SK-N-SH (cell line): ENCODE measurements at regions not wholly inside any gene's neighbourhood (a gene's known extent, or its start where the extent isn't known, plus 50 kb on each side); places are given as distances from the start of the nearest gene placed in this dataset.

Source experiments
- CTCF ChIA-PET: fragments of 300-600, 350-600 bp; formaldehyde crosslinking; extraction: SDS; loops from one replicate; lab custom pipeline; 2021; lab: Yijun Ruan, JAX
- POLR2A ChIA-PET: fragments of 350-600 bp; sonication (Branson Sonifier 250); formaldehyde crosslinking; extraction: SDS; loops from one replicate; lab custom pipeline; 2020; ENCODE audit warnings: antibody characterized with exemption, inconsistent platforms; lab: Yijun Ruan, JAX
- DNase-seq: peaks from one replicate; pipeline ENCODE4 v3.0.0; 2012
- H2AFZ ChIP-seq: fragments of 200-600 bp; sonication (generic); 2 replicates; pipeline ENCODE4 v1.8.1; 2016; ENCODE audit warnings: antibody characterized with exemption, mild to moderate bottlenecking, low read depth
- H3F3A ChIP-seq: fragments of 200-600 bp; sonication (generic); replicated peaks from 2 replicates; pipeline ENCODE3; 2016; ENCODE audit warnings: antibody characterized with exemption, mild to moderate bottlenecking; ENCODE audit not compliant: insufficient read depth
- H3K27ac ChIP-seq, 2 experiments: fragments of 200-500 bp in 1 of 2; fragments of 200-600 bp in 1 of 2; sonication (Bioruptor generic) in 1 of 2; sonication (generic), shearing (Covaris generic) in 1 of 2; 2 replicates each; pipeline versions ENCODE4 v1.5.1 to v1.6.1; 2014 to 2016; ENCODE audit warnings: low read depth in 2 of 2, inconsistent platforms in 1 of 2, low read length in 1 of 2, mild to moderate bottlenecking in 1 of 2, mixed read lengths in 1 of 2
- H3K27me3 ChIP-seq: fragments of 200-600 bp; sonication (generic), shearing (Covaris generic); 2 replicates; pipeline ENCODE4 v1.6.1; 2016; ENCODE audit warnings: mixed run types; ENCODE audit not compliant: insufficient read depth
- H3K36me3 ChIP-seq, 2 experiments: fragments of 200-500 bp in 1 of 2; fragments of 200-600 bp in 1 of 2; sonication (Bioruptor generic) in 1 of 2; sonication (generic) in 1 of 2; replicated peaks in 1 of 2; 2 replicates each; pipeline versions ENCODE3 to v1.5.1; 2014 to 2016; ENCODE audit warnings: low read length in 1 of 2, mild to moderate bottlenecking in 1 of 2; ENCODE audit not compliant: insufficient read depth in 2 of 2, control insufficient read depth in 1 of 2
- H3K4me1 ChIP-seq, 2 experiments: fragments of 200-500 bp in 1 of 2; fragments of 200-600 bp in 1 of 2; sonication (Bioruptor generic) in 1 of 2; sonication (generic), shearing (Covaris generic) in 1 of 2; 2 replicates each; pipeline versions ENCODE4 v1.5.1 to v1.6.1; 2014 to 2016; ENCODE audit warnings: low read depth in 1 of 2, low read length in 1 of 2, mixed run types in 1 of 2; ENCODE audit not compliant: insufficient read depth in 2 of 2, control insufficient read depth in 1 of 2
- H3K4me2 ChIP-seq: fragments of 200-600 bp; sonication (generic), shearing (Covaris generic); 2 replicates; pipeline ENCODE4 v1.6.1; 2017; ENCODE audit warnings: mixed run types
- H3K4me3 ChIP-seq, 2 experiments: fragments of 200-500 bp in 1 of 2; fragments of 200-600 bp in 1 of 2; sonication (Bioruptor generic) in 1 of 2; sonication (generic), shearing (Covaris generic) in 1 of 2; 2 replicates each; pipeline versions ENCODE4 v1.5.1 to v1.8.1; 2014 to 2016; ENCODE audit warnings: low read depth in 2 of 2, inconsistent platforms in 1 of 2, low read length in 1 of 2, mild to moderate bottlenecking in 1 of 2, mixed read lengths in 1 of 2, moderate library complexity in 1 of 2
- H3K79me2 ChIP-seq: fragments of 200-600 bp; sonication (generic); 2 replicates; pipeline ENCODE4 v1.8.1; 2017; ENCODE audit warnings: mild to moderate bottlenecking; ENCODE audit not compliant: insufficient read depth
- H3K9ac ChIP-seq: fragments of 200-600 bp; sonication (generic); 2 replicates; pipeline ENCODE4 v1.6.1; 2017; ENCODE audit warnings: mixed run types
- H3K9me2 ChIP-seq: fragments of 200-600 bp; sonication (generic); 2 replicates; pipeline ENCODE4 v1.6.1; 2017; ENCODE audit warnings: mixed run types
- H3K9me3 ChIP-seq: fragments of 200-600 bp; sonication (generic); 2 replicates; pipeline ENCODE4 v1.6.1; 2017; ENCODE audit warnings: mixed run types, mild to moderate bottlenecking, moderate library complexity
- H4K20me1 ChIP-seq: fragments of 200-600 bp; sonication (generic); 2 replicates; pipeline ENCODE4 v1.6.1; 2017; ENCODE audit warnings: mild to moderate bottlenecking, mixed run types; ENCODE audit not compliant: insufficient read depth
- CTCF ChIP-seq: fragments of 200-600 bp; sonication (generic); IDR thresholded peaks from 2 replicates; pipeline ENCODE4 v1.6.1; 2017; ENCODE audit warnings: antibody characterized with exemption, mild to moderate bottlenecking, moderate library complexity
- ELF1 ChIP-seq: IDR thresholded peaks from 2 replicates; pipeline ENCODE4 v1.4.0; 2012
- EZH2phosphoT487 ChIP-seq: fragments of 200-600 bp; sonication (generic); IDR thresholded peaks from 2 replicates; pipeline ENCODE4 v1.6.1; 2017; ENCODE audit warnings: low read depth, mixed run types, mild to moderate bottlenecking, antibody characterized with exemption, moderate library complexity, borderline replicate concordance
- FOXJ3 ChIP-seq: sonication (generic); formaldehyde crosslinking; IDR thresholded peaks from 2 replicates; pipeline ENCODE4 v1.5.1; 2020; ENCODE audit warnings: mild to moderate bottlenecking, missing genetic modification reagents
- GABPA ChIP-seq: IDR thresholded peaks from 2 replicates; pipeline ENCODE4 v1.4.0; 2012; ENCODE audit warnings: low read depth, mild to moderate bottlenecking
- GATA2 ChIP-seq: sonication (generic); formaldehyde crosslinking; IDR thresholded peaks from 2 replicates; pipeline ENCODE4 v1.5.0; 2020; ENCODE audit warnings: mild to moderate bottlenecking, missing genetic modification reagents
- IRF3 ChIP-seq: fragments of 150-350 bp; IDR thresholded peaks from 2 replicates; pipeline ENCODE4 v1.6.1; 2016; ENCODE audit warnings: mild to moderate bottlenecking, low read depth, low read length
- JUND ChIP-seq: IDR thresholded peaks from 2 replicates; pipeline ENCODE4 v1.4.0; 2012
- MAX ChIP-seq: IDR thresholded peaks from 2 replicates; pipeline ENCODE4 v1.4.0; 2012; ENCODE audit warnings: low read depth
- POLR2AphosphoS5 ChIP-seq: IDR thresholded peaks from 2 replicates; pipeline ENCODE4 v1.6.1; 2012; ENCODE audit warnings: low read depth, low read length
- REST ChIP-seq: IDR thresholded peaks from 2 replicates; pipeline ENCODE4 v1.6.1; 2012; ENCODE audit warnings: mild to moderate bottlenecking, low read depth, low read length, moderate library complexity
- RFX5 ChIP-seq: IDR thresholded peaks from 2 replicates; pipeline ENCODE4 v1.6.1; 2012; ENCODE audit warnings: mild to moderate bottlenecking, improper control_type of control experiment, low read length
- USF2 ChIP-seq: fragments of 150-350 bp; IDR thresholded peaks from 2 replicates; pipeline ENCODE4 v1.6.1; 2017; ENCODE audit warnings: antibody characterized with exemption, low read length, low read depth, borderline replicate concordance
- WGBS: methylation state at CpG from one replicate; pipeline ENCODE4 v1.1.6; 2017; ENCODE audit warnings: low lambda C conversion rate; 5-methylcytosine and 5-hydroxymethylcytosine counted together

- Histone ChIP-seq H3K4me2 (no peak overlapping the region), H3F3A (no peaks in the 10 kb centered on the region), H4K20me1 (no peaks in the 10 kb centered on the region), H2AFZ (no peak overlapping the region), H3K79me2 (no peaks in the 10 kb centered on the region), H3K27ac (no peak overlapping the region), H3K36me3 (no peaks in the 10 kb centered on the region), H3K9me3 (no peaks in the 10 kb centered on the region), H3K27me3 (no peaks in the 10 kb centered on the region), H3K9ac (no peak overlapping the region), H3K9me2 (no peaks in the 10 kb centered on the region), H3K4me1 (no peaks in the 10 kb centered on the region), H3K4me3 (no peak overlapping the region)
- 18% methylated on average over 3 of the region's 3 CpGs for WGBS
- ChIA-PET CTCF (no interaction called here), POLR2A (no interaction called here)
- TF ChIP-seq USF2 (no peak), POLR2AphosphoS5 (no peak), RFX5 (no peak), FOXJ3 (no peak), ELF1 (no peak), JUND (no peak), GABPA (no peak), CTCF (no peak), EZH2phosphoT487 (no peak), REST (no peak), IRF3 (no peak), MAX (no peak), GATA2 (CRISPR knock-in tag) (no peak)
- no peak for DNase-seq
Measured at GRCh38 chr7:90053094-90053493, 101.2 kb upstream of the STEAP1 start.
